ENCODE measurements at regions not wholly inside any gene's neighbourhood (a gene's known extent, or its start where the extent isn't known, plus 50 kb on each side); places are given as distances from the start of the nearest gene placed in this dataset.

GRCh38 chr7:41121228-41121627 lies 581.7 kb downstream of the INHBA start:
- no peak for TF ChIP-seq POLR2AphosphoS5 (IDR thresholded peaks at IDR 0.05)
- no peak for TF ChIP-seq CTCF (IDR thresholded peaks at IDR 0.05)
- no peak for TF ChIP-seq EP300 (IDR thresholded peaks at IDR 0.05)

Data from stomach (tissue), 4 donors.